GM21717 (cell line): ENCODE measurements at regions not wholly inside any gene's neighbourhood (a gene's known extent, or its start where the extent isn't known, plus 50 kb on each side); places are given as distances from the start of the nearest gene placed in this dataset.
"Not testable (repeated sequence)": the region's sequence is repeated elsewhere in the genome, so short reads cannot be mapped to it uniquely, and the experiment has no call there.

ENCODE experiments used
- ATAC-seq: cut with Tn5 transposase; IDR thresholded peaks from one replicate; pipeline ENCODE4 v1.9.1; 2021; ENCODE audit warnings: mild to moderate bottlenecking, moderate library complexity; ENCODE audit not compliant: unreplicated experiment

DNA sequence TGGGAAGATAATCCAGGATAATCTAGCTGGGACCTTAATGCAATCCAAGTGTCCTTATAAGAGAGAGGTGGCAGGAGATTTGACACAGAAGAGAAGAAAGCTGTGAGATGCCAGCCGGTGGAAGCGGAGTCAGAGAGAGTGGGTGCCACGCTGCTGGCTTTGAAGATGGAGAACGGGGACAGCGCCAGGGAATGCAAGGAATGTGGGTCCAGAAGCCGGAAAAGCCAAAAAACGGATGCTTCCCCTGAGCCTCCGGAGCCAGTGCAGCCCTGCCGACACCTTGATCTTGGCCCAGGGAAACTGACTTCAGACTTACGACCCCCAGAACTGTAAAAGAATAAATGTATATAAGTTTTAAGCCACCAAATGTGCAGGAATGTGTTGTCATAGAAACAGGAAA lies 152.6 kb downstream of the ZNF281 start:
- ATAC-seq, result no peak

GRCh38 chr1:200254602-200255001 lies 155.2 kb downstream of the ZNF281 start:
- not testable (repeated sequence) for ATAC-seq

DNA sequence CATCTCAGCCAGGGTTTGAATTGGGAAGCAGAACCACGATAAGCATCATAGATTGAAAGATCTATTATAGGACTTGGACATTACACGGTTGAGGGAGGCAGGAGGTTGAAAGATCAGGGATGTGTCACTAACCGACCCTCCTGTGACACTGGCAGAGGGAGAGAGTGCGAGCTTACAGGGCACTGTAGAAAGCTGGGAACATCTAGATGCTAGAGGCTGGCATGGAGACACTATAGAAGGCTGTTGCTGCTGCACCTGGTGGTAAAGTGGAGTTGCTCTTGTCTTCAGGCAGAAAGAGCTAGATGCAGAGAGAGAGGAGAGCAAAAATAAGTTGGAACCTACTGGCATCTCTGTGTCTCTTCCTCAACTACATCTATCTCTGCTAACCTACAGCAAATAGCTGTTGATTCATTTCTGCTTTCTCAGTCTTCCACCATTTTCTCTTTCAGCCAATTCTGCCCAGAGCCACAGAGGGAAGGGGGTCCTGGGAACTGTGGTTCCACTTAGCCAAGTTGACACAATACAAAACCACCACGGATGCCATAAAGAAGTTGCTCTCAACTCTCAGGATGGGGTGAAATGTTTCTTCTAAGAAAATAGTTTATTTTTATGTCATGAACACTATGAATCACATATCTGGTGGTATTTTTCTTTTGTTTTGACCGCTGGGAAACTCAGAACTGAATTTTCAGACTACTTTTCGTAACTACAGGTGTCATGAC lies 155.9 kb downstream of the ZNF281 start:
- peak; percentile 80 for ATAC-seq

DNA sequence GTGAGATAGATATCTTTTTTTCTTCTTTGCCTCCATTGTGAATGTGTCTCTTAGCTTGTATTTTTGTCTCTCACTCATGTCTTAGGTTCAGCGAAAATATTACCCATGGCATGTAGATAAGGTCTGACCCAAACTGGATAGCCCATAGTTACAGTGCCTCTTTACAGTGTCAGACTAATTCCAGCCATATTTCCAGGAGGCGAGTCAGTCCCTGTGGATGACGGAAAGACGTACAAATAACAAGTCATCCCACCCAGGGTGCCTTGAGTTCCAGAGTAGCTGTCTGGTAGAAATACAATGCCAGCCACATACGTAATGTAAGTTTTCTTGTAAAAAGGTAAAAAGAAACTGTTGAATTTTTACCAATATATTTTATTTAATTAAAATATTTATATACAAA lies 157.3 kb downstream of the ZNF281 start:
- no peak for ATAC-seq

- no peak for ATAC-seq
Observed at GRCh38 chr1:200250469-200250868, 159.4 kb downstream of the ZNF281 start.

DNA sequence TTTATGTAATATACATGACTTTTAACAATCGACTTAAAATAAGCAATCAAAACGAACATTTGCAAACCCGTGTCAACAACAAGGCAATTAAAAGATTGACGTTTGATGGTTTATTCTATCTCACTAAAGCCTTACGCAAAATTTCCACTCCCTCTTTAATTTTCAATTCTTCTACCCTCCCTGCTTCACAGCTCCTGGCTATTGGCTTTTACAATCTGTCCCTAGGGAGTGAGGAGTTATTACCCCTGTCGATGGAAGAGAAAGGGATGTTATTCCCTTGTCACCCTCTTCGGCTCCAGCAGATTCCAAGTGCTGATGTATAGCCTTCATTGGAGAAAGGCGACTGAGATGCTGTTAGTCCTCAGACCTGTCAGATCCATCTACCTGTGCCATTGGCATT lies 161.3 kb downstream of the ZNF281 start:
- no peak for ATAC-seq

GRCh38 chr1:200247518-200247917 lies 162.3 kb downstream of the ZNF281 start:
- ATAC-seq, result no peak

- no peak for ATAC-seq
Observed at GRCh38 chr1:200245473-200245872, 164.4 kb downstream of the ZNF281 start.

DNA sequence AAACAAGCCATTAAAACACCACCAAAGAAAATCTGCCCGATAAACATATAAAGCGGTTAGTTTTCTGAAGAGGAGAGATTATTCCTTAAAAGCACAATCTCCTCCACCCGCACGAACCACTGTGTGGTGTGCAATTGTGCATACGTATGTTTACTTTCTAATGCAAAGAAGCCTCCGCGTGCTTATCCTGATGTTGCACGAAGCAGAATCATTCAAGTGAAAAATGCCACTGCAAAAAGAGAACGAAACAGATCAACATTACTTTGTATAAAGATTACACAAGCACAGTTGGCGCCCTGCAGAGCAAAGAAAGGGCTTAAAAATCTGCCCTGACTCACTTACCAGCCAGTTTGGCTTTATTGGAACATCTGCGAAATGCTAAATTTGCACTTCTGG lies 166.8 kb downstream of the ZNF281 start:
- ATAC-seq, result no peak

- ATAC-seq, result no peak
Observed at GRCh38 chr1:200242110-200243041, 167.5 kb downstream of the ZNF281 start.

DNA sequence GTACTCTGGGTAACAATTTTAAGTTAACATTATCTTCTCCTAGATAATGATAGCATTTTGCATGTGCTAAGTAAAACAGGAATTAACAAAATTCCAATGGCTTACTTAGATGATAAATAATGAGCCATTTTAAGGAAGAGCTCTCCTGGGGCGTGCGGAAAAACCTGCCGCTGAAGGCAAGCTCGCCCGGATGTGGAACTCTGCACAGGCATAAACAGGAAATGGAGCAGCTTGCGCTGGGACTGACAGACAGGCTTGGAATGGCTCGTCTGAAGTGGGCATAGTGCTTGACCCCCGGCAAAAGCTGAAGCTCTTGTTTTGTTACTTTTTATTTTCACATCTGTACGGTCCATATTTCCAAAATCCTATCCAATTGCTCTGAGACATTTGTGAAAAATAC lies 169.2 kb downstream of the ZNF281 start:
- no peak for ATAC-seq

DNA sequence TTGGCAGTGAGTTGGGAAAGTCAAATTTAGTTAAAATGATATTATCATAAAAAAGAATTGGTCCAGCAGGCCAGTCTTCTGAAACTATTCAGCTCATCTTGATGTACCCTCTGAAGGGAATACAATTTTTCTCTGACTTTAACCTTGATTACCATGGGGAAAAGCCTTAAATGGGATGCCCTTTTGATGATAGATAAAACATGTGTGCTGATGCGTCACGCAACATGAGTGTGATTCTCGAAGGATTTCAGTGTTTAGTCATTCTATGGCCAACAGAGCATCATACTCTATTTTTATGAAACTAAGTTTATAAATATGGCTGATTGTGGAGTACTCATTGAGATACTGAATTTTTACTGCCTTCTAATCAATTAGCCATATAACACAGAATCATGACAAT lies 171.5 kb downstream of the ZNF281 start:
- ATAC-seq, result no peak

GRCh38 chr1:200237066-200237465 lies 172.8 kb downstream of the ZNF281 start:
- ATAC-seq, result no peak

GRCh38 chr1:200234938-200235337 lies 174.9 kb downstream of the ZNF281 start:
- no peak for ATAC-seq

- no peak for ATAC-seq
Observed at GRCh38 chr1:200233393-200233792, 176.4 kb downstream of the ZNF281 start.

DNA sequence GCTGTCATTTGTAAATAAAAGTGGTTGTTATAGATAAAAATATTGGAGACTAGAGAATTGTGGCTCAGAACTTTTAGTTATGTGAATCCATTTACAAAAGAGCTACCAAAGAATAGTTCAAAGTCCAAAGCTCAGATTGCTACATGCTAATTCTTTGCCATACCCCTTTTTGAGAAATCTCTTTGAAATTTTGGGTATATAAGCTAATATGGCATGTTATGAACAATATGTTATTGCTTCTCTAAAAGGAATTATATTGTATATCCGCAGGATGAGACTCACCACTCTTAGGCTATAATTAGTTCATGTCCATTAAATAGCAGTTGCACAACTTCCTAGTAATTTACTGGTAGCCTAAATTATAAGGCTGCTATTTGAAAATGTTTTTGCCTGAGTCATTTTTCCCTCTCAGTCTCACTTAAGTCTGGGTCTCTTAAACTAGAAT lies 178.0 kb downstream of the ZNF281 start:
- no peak for ATAC-seq

- no peak for ATAC-seq
Observed at GRCh38 chr1:200230671-200231070, 179.2 kb downstream of the ZNF281 start.

- ATAC-seq, result no peak
Observed at GRCh38 chr1:200228486-200228885, 181.3 kb downstream of the ZNF281 start.

- ATAC-seq, result no peak
Observed at GRCh38 chr1:200228081-200228480, 181.8 kb downstream of the ZNF281 start.
